Fibroblast of lung (primary cell): ENCODE measurements at regions not wholly inside any gene's neighbourhood (a gene's known extent, or its start where the extent isn't known, plus 50 kb on each side); places are given as distances from the start of the nearest gene placed in this dataset.
A peak's percentile ranks its signal among the peaks of the same experiment; 100 is the strongest.

Experiments
- DNase-seq, 2 donors: peaks; one replicate each; pipeline versions ENCODE4 v3.0.0 to v3.0.0-alpha.2; 2010; ENCODE audit warnings: low read depth in 2 of 2
- H2AFZ ChIP-seq: 2 replicates; pipeline ENCODE4 v1.5.1; 2012; ENCODE audit warnings: low read length, control low read depth, inconsistent platforms
- H3K27ac ChIP-seq: 2 replicates; pipeline ENCODE4 v1.5.1; 2011; ENCODE audit warnings: low read length, control low read depth; ENCODE audit not compliant: insufficient read depth
- H3K27me3 ChIP-seq: 2 replicates; pipeline ENCODE4 v1.5.1; 2011; ENCODE audit warnings: mild to moderate bottlenecking, low read length; ENCODE audit not compliant: control insufficient read depth, insufficient read depth
- H3K36me3 ChIP-seq: 2 replicates; pipeline ENCODE4 v1.5.1; 2011; ENCODE audit warnings: low read length; ENCODE audit not compliant: control insufficient read depth, insufficient read depth
- H3K4me1 ChIP-seq: 2 replicates; pipeline ENCODE4 v1.5.1; 2011; ENCODE audit warnings: low read length; ENCODE audit not compliant: control insufficient read depth, insufficient read depth; ENCODE audit errors: extremely low read depth
- H3K4me2 ChIP-seq: 2 replicates; pipeline ENCODE4 v1.5.1; 2011; ENCODE audit warnings: low read length, control low read depth; ENCODE audit not compliant: insufficient read depth; ENCODE audit errors: extremely low read depth
- H3K4me3 ChIP-seq, 4 experiments: fragments of 200-600 bp in 1 of 4; sonication (generic) in 1 of 4; replicated peaks in 1 of 4; 2 replicates each; pipeline ENCODE4 v1.5.1; 2011 to 2016; ENCODE audit warnings: low read length in 4 of 4, low read depth in 3 of 4, mild to moderate bottlenecking in 3 of 4, control low read depth in 2 of 4, inconsistent platforms in 1 of 4, mixed read lengths in 1 of 4; ENCODE audit not compliant: insufficient read depth in 1 of 4; ENCODE audit errors: control extremely low read depth in 1 of 4
- H3K79me2 ChIP-seq: 2 replicates; pipeline ENCODE4 v1.5.1; 2012; ENCODE audit warnings: mild to moderate bottlenecking, low read length, inconsistent platforms; ENCODE audit not compliant: control insufficient read depth, insufficient read depth
- H3K9ac ChIP-seq: 2 replicates; pipeline ENCODE4 v1.5.1; 2011; ENCODE audit warnings: mild to moderate bottlenecking, low read length, control low read depth; ENCODE audit not compliant: insufficient read depth
- H3K9me3 ChIP-seq: 2 replicates; pipeline ENCODE4 v1.5.1; 2012; ENCODE audit warnings: low read depth, low read length; ENCODE audit not compliant: control insufficient read depth, insufficient read depth
- H4K20me1 ChIP-seq: 2 replicates; pipeline ENCODE4 v1.5.1; 2011; ENCODE audit warnings: low read length; ENCODE audit not compliant: control insufficient read depth, insufficient read depth; ENCODE audit errors: extremely low read depth
- CTCF ChIP-seq, 2 donors: IDR thresholded peaks in 1 of 2; conservative IDR thresholded peaks in 1 of 2; 1 replicate in 1 of 2; 2 replicates in 1 of 2; pipeline ENCODE4 v1.5.1; 2011 to 2012; ENCODE audit warnings: low read length in 2 of 2, control low read depth in 1 of 2, inconsistent platforms in 1 of 2, low read depth in 1 of 2, mild to moderate bottlenecking in 1 of 2
- EZH2 ChIP-seq: IDR thresholded peaks from 2 replicates; pipeline ENCODE4 v1.5.1; 2012; ENCODE audit warnings: low read length, control low read depth, mild to moderate bottlenecking; ENCODE audit errors: missing control alignments

- no peak for TF ChIP-seq EZH2
- TF ChIP-seq CTCF (conservative IDR thresholded peaks at IDR 0.05 in 1 of 2, IDR thresholded peaks at IDR 0.05 in 1 of 2; ENCODE audit: low read depth in 1 of 2, low read length in 2 of 2): no peak
- H3K9ac ChIP-seq: no peak overlapping the region
- H3K4me2 ChIP-seq: no peak overlapping the region
- H3K4me3 ChIP-seq: no peak overlapping the region
- no peaks in the 10 kb centered on the region for H4K20me1 ChIP-seq
- H2AFZ ChIP-seq: no peak overlapping the region
- H3K4me1 ChIP-seq: no peaks in the 10 kb centered on the region
- H3K9me3 ChIP-seq: no peaks in the 10 kb centered on the region
- H3K36me3 ChIP-seq: no peaks in the 10 kb centered on the region
- H3K27me3 ChIP-seq: no peaks in the 10 kb centered on the region
- H3K27ac ChIP-seq: no peak overlapping the region
- DNase-seq: no peak
- H3K79me2 ChIP-seq: no peaks in the 10 kb centered on the region
Measured at GRCh38 chr3:76864355-76864754, 175.5 kb upstream of the ROBO2 start.

GRCh38 chr3:76866729-76867408 is 173.0 kb upstream of the ROBO2 start:
- Histone ChIP-seq H4K20me1 (no peaks in the 10 kb centered on the region), H3K36me3 (no peaks in the 10 kb centered on the region), H3K27ac (no peak overlapping the region), H3K79me2 (no peaks in the 10 kb centered on the region), H3K9me3 (no peaks in the 10 kb centered on the region), H2AFZ (no peak overlapping the region), H3K4me1 (no peaks in the 10 kb centered on the region), H3K4me3 (no peak overlapping the region), H3K27me3 (no peaks in the 10 kb centered on the region), H3K4me2 (no peak overlapping the region), H3K9ac (no peak overlapping the region)
- TF ChIP-seq CTCF (conservative IDR thresholded peaks at IDR 0.05 in 1 of 2, IDR thresholded peaks at IDR 0.05 in 1 of 2; ENCODE audit: low read depth in 1 of 2, low read length in 2 of 2) (no peak), EZH2 (no peak)
- no peak for DNase-seq

- peak in 1 of 2 donors; percentile 4 for DNase-seq
- Histone ChIP-seq H3K36me3 (no peaks in the 10 kb centered on the region), H3K9ac (no peak overlapping the region), H2AFZ (no peak overlapping the region), H4K20me1 (no peaks in the 10 kb centered on the region), H3K27me3 (no peaks in the 10 kb centered on the region), H3K79me2 (no peaks in the 10 kb centered on the region), H3K9me3 (no peaks in the 10 kb centered on the region), H3K4me3 (no peak overlapping the region), H3K27ac (no peak overlapping the region), H3K4me2 (no peak overlapping the region), H3K4me1 (no peaks in the 10 kb centered on the region)
- TF ChIP-seq EZH2: no peak
- no peak for TF ChIP-seq CTCF (conservative IDR thresholded peaks at IDR 0.05 in 1 of 2, IDR thresholded peaks at IDR 0.05 in 1 of 2; ENCODE audit: low read depth in 1 of 2, low read length in 2 of 2)
Measured at GRCh38 chr3:76869726-76870384, 170.0 kb upstream of the ROBO2 start.
